Mesenchymal stem cell (in vitro differentiated cells and primary cell): ENCODE measurements at regions not wholly inside any gene's neighbourhood (a gene's known extent, or its start where the extent isn't known, plus 50 kb on each side); places are given as distances from the start of the nearest gene placed in this dataset.

Experiments
- DNase-seq: peaks from one replicate; pipeline ENCODE4 v3.0.0-alpha.2; 2013
- H2AFZ ChIP-seq: one replicate; pipeline ENCODE4 v1.6.1; 2013; ENCODE audit warnings: low read depth, mild to moderate bottlenecking, control low read depth, inconsistent platforms, low read length, moderate library complexity
- H2AK5ac ChIP-seq: 2 replicates; pipeline ENCODE4 v1.6.1; 2013; ENCODE audit warnings: low read length, moderate library complexity, mild to moderate bottlenecking, inconsistent platforms; ENCODE audit not compliant: severe bottlenecking
- H2BK120ac ChIP-seq: one replicate; pipeline ENCODE4 v1.6.1; 2013; ENCODE audit warnings: low read depth, mild to moderate bottlenecking, inconsistent platforms, low read length, moderate library complexity
- H2BK12ac ChIP-seq, 2 experiments: one replicate each; pipeline ENCODE4 v1.6.1; 2013; ENCODE audit warnings: inconsistent platforms in 2 of 2, low read length in 2 of 2, mild to moderate bottlenecking in 2 of 2, moderate library complexity in 2 of 2, control low read depth in 1 of 2
- H2BK15ac ChIP-seq: one replicate; pipeline ENCODE4 v1.6.1; 2013; ENCODE audit warnings: mild to moderate bottlenecking, low read depth, inconsistent platforms; ENCODE audit not compliant: poor library complexity, severe bottlenecking
- H2BK5ac ChIP-seq: 2 replicates; pipeline ENCODE4 v1.6.1; 2013; ENCODE audit warnings: low read depth, mild to moderate bottlenecking, low read length, control low read depth, inconsistent platforms; ENCODE audit not compliant: poor library complexity, severe bottlenecking
- H3K14ac ChIP-seq, 2 experiments: one replicate each; pipeline ENCODE4 v1.6.1; 2013; ENCODE audit warnings: inconsistent platforms in 2 of 2, low read length in 2 of 2, control low read depth in 1 of 2, mild to moderate bottlenecking in 1 of 2, moderate library complexity in 1 of 2
- H3K18ac ChIP-seq, 2 experiments: one replicate each; pipeline ENCODE4 v1.6.1; 2013; ENCODE audit warnings: inconsistent platforms in 2 of 2, low read length in 2 of 2, control low read depth in 1 of 2, low read depth in 1 of 2, mild to moderate bottlenecking in 1 of 2
- H3K23ac ChIP-seq, 2 experiments: one replicate each; pipeline ENCODE4 v1.6.1; 2013; ENCODE audit warnings: inconsistent platforms in 2 of 2, low read length in 2 of 2, mild to moderate bottlenecking in 2 of 2, moderate library complexity in 2 of 2, control low read depth in 1 of 2
- H3K27ac ChIP-seq: 2 replicates; pipeline ENCODE4 v1.5.1; 2013; ENCODE audit warnings: mild to moderate bottlenecking, moderate library complexity, low read length, control low read depth, inconsistent platforms; ENCODE audit not compliant: poor library complexity, severe bottlenecking
- H3K27me3 ChIP-seq, 2 experiments: 2 replicates each; pipeline versions ENCODE4 v1.6.1 to v1.7.0; 2013; ENCODE audit warnings: low read length in 2 of 2, mild to moderate bottlenecking in 2 of 2, moderate library complexity in 2 of 2, control low read depth in 1 of 2, inconsistent platforms in 1 of 2; ENCODE audit not compliant: control insufficient read depth in 1 of 2, insufficient read depth in 1 of 2
- H3K36me3 ChIP-seq, 2 experiments: 2 replicates each; pipeline versions ENCODE4 v1.6.1 to v1.7.0; 2013; ENCODE audit warnings: low read length in 2 of 2, control low read depth in 1 of 2, inconsistent platforms in 1 of 2, low read depth in 1 of 2, mild to moderate bottlenecking in 1 of 2; ENCODE audit not compliant: insufficient read depth in 2 of 2, control insufficient read depth in 1 of 2
- H3K4ac ChIP-seq, 2 experiments: one replicate each; pipeline ENCODE4 v1.6.1; 2013; ENCODE audit warnings: inconsistent platforms in 2 of 2, low read length in 2 of 2, mild to moderate bottlenecking in 2 of 2, moderate library complexity in 2 of 2, control low read depth in 1 of 2, low read depth in 1 of 2
- H3K4me1 ChIP-seq: 2 replicates; pipeline ENCODE4 v1.6.1; 2013; ENCODE audit warnings: low read depth, low read length, control low read depth; ENCODE audit not compliant: control insufficient read depth, insufficient read depth
- H3K4me2 ChIP-seq: 2 replicates; pipeline ENCODE4 v1.6.1; 2013; ENCODE audit warnings: low read length, mild to moderate bottlenecking, inconsistent platforms; ENCODE audit not compliant: poor library complexity, severe bottlenecking
- H3K4me3 ChIP-seq, 2 experiments: 2 replicates each; pipeline versions ENCODE4 v1.5.1 to v1.7.0; 2013; ENCODE audit warnings: low read length in 2 of 2, mild to moderate bottlenecking in 2 of 2, control low read depth in 1 of 2, low read depth in 1 of 2; ENCODE audit not compliant: insufficient read depth in 1 of 2
- H3K79me1 ChIP-seq: replicated peaks from 2 replicates; pipeline ENCODE4 v1.6.1; 2013; ENCODE audit warnings: mild to moderate bottlenecking, control low read depth, low read length, inconsistent platforms; ENCODE audit not compliant: poor library complexity, severe bottlenecking
- H3K9ac ChIP-seq: 2 replicates; pipeline ENCODE4 v1.7.0; 2013; ENCODE audit warnings: mild to moderate bottlenecking, low read length, moderate library complexity
- H3K9me3 ChIP-seq: 2 replicates; pipeline ENCODE4 v1.7.0; 2013; ENCODE audit warnings: mild to moderate bottlenecking, low read length; ENCODE audit not compliant: control insufficient read depth
- H4K8ac ChIP-seq: one replicate; pipeline ENCODE4 v1.6.1; 2013; ENCODE audit warnings: inconsistent platforms, mild to moderate bottlenecking, low read length, moderate library complexity
- H4K91ac ChIP-seq: one replicate; pipeline ENCODE4 v1.6.1; 2013; ENCODE audit warnings: mild to moderate bottlenecking, low read length, inconsistent platforms
- WGBS: methylation state at CpG from one replicate; pipeline ENCODE4 v1.1.7; 2013; ENCODE audit warnings: mixed read lengths; 5-methylcytosine and 5-hydroxymethylcytosine counted together

DNA sequence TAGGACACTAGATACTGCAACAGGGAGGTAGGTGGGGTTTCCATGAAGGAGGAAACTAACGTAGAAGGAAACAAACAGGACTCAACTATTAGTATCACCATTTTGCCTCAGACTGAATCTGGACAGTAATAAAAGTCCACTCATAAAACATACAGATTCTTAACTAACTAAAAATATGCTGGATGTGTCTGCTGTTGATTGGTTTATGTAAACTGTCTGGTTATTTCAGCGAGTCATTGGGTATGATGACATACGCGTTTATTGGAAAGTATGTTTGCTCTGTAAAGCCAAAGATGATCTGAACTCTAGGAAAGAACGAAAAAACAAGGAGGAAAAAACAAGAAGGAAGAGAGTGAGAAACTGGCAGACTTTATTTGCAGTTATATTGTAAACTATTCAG, 1816.1 kb upstream of the LRRTM1 start:
- 76% methylated on average over 4 of the region's 5 CpGs for WGBS
- H4K91ac ChIP-seq: no peak overlapping the region

DNA sequence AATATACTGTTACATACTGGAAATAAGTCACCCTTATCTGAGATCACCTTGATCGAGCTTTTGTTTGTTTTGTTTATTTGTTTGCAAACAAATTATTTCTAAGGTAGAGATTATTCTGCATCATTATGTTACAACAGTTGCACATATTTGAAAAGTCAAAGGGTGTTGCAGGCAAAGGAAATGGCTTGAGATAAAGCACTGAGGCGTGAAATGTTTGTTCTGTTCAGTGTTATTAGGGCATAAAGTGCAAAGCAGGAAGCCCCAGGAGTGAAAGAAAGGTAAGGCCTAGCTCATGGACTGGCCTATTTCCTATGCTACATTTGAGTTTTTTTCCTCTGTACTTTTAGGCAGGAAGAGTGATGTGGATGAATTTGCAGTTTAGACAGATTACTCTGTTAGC, 1815.6 kb upstream of the LRRTM1 start:
- 60% methylated on average over 1 of the region's 2 CpGs for WGBS
- no peak overlapping the region for H2BK120ac ChIP-seq
- H3K9ac ChIP-seq: no peak overlapping the region
- H3K79me1 ChIP-seq: no peaks in the 10 kb centered on the region
- H3K14ac ChIP-seq: no peak overlapping the region
- H3K23ac ChIP-seq: no peak overlapping the region
- H2AFZ ChIP-seq: no peak overlapping the region
- no peak overlapping the region for H4K91ac ChIP-seq
- no peaks in the 10 kb centered on the region for H3K36me3 ChIP-seq
- H2BK5ac ChIP-seq: no peak overlapping the region
- no peak overlapping the region for H3K4me2 ChIP-seq
- no peak overlapping the region for H3K18ac ChIP-seq
- no peak overlapping the region for H3K4ac ChIP-seq
- no peaks in the 10 kb centered on the region for H3K4me1 ChIP-seq
- H2BK12ac ChIP-seq: no peak overlapping the region
- H4K8ac ChIP-seq: no peak overlapping the region
- no peak overlapping the region for H2AK5ac ChIP-seq
- H3K4me3 ChIP-seq: no peak overlapping the region
- DNase-seq: no peak
- no peak overlapping the region for H3K27ac ChIP-seq
- no peaks in the 10 kb centered on the region for H3K27me3 ChIP-seq
- H2BK15ac ChIP-seq: no peak overlapping the region
- peaks cover 3% of the 10 kb centered on the region for H3K9me3 ChIP-seq

More for the DNA sequence above, 1816.1 kb upstream of the LRRTM1 start:
- no peak overlapping the region for H3K23ac ChIP-seq
- no peak overlapping the region for H2AFZ ChIP-seq
- H2AK5ac ChIP-seq: no peak overlapping the region
- H3K4me1 ChIP-seq: no peaks in the 10 kb centered on the region
- no peak overlapping the region for H2BK5ac ChIP-seq
- no peak overlapping the region for H3K18ac ChIP-seq
- H2BK12ac ChIP-seq: no peak overlapping the region
- H2BK120ac ChIP-seq: no peak overlapping the region
- no peaks in the 10 kb centered on the region for H3K36me3 ChIP-seq
- H3K27me3 ChIP-seq: no peaks in the 10 kb centered on the region
- no peak overlapping the region for H3K4me2 ChIP-seq
- H2BK15ac ChIP-seq: no peak overlapping the region
- no peaks in the 10 kb centered on the region for H3K79me1 ChIP-seq
- no peak overlapping the region for H4K8ac ChIP-seq
- DNase-seq: no peak
- H3K4me3 ChIP-seq: no peak overlapping the region
- H3K4ac ChIP-seq: no peak overlapping the region
- no peak overlapping the region for H3K27ac ChIP-seq
- no peak overlapping the region for H3K9ac ChIP-seq
- no peak overlapping the region for H3K14ac ChIP-seq
- H3K9me3 ChIP-seq: peaks cover 3% of the 10 kb centered on the region

DNA sequence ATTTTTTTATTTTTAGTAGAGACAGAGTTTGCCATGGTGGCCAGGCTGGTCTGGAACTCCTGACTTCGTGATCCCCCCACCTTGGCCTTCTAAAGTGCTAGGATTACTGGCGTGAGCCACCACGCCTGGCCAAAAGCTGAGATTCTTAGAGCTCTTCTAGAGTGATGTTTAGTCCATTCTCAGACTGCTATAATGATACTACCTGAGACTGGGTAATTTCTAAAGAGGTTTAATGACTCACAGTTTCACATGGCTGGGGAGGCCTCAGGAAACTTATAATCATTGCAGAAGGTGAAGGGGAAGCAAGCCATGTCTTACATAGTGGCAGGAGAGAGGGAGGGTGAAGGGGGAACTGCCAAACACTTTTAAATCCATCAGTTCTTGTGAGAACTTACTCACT, 1804.9 kb upstream of the LRRTM1 start:
- H3K79me1 ChIP-seq: no peaks in the 10 kb centered on the region
- no peak overlapping the region for H3K4ac ChIP-seq
- no peak overlapping the region for H2BK12ac ChIP-seq
- H3K23ac ChIP-seq: no peak overlapping the region
- H3K4me3 ChIP-seq: no peak overlapping the region
- no peak overlapping the region for H3K4me2 ChIP-seq
- H3K36me3 ChIP-seq: no peaks in the 10 kb centered on the region
- peaks cover 15% of the 10 kb centered on the region for H3K9me3 ChIP-seq
- no peak overlapping the region for H3K18ac ChIP-seq
- H2BK120ac ChIP-seq: no peak overlapping the region
- H2BK15ac ChIP-seq: no peak overlapping the region
- WGBS: 69% methylated on average over 3 of the region's 3 CpGs
- no peaks in the 10 kb centered on the region for H3K4me1 ChIP-seq
- H2AK5ac ChIP-seq: no peak overlapping the region
- no peak overlapping the region for H2BK5ac ChIP-seq
- H4K8ac ChIP-seq: no peak overlapping the region
- no peak for DNase-seq
- no peaks in the 10 kb centered on the region for H3K27me3 ChIP-seq
- no peak overlapping the region for H3K27ac ChIP-seq
- no peak overlapping the region for H4K91ac ChIP-seq
- H2AFZ ChIP-seq: no peak overlapping the region
- no peak overlapping the region for H3K9ac ChIP-seq
- H3K14ac ChIP-seq: no peak overlapping the region

DNA sequence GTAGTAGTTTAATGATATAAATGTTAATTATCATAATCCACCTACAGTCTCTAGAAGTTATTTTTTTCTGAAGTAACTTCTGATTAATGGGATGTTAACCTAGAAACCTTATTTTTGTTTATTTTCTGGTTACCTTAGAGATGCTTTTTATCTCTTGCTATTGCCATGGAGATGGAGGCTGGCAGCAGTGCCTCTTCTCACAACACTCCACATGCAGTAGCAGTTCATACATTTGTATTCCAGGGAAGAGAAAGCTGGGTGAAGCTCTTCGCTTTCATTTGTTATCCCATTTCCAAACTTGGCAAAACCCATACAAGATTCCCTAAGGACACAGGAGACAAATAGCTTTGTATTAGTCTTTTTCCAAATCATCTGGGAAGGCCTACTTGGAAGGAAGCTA, 1794.1 kb upstream of the LRRTM1 start:
- no peak overlapping the region for H3K27ac ChIP-seq
- H3K9me3 ChIP-seq: no peaks in the 10 kb centered on the region
- H2BK120ac ChIP-seq: no peak overlapping the region
- H2BK5ac ChIP-seq: no peak overlapping the region
- no peak overlapping the region for H3K4me2 ChIP-seq
- no peak overlapping the region for H3K4me3 ChIP-seq
- no peaks in the 10 kb centered on the region for H3K79me1 ChIP-seq
- H2BK12ac ChIP-seq: no peak overlapping the region
- H4K8ac ChIP-seq: no peak overlapping the region
- no peak overlapping the region for H4K91ac ChIP-seq
- H3K4me1 ChIP-seq: no peaks in the 10 kb centered on the region
- no peak overlapping the region for H3K9ac ChIP-seq
- H2AK5ac ChIP-seq: no peak overlapping the region
- no peak for DNase-seq
- H3K36me3 ChIP-seq: no peaks in the 10 kb centered on the region
- H3K18ac ChIP-seq: no peak overlapping the region
- no peak overlapping the region for H3K4ac ChIP-seq
- H3K14ac ChIP-seq: no peak overlapping the region
- H2BK15ac ChIP-seq: no peak overlapping the region
- WGBS: 100% methylated on average over 1 of the region's 1 CpG
- no peaks in the 10 kb centered on the region for H3K27me3 ChIP-seq
- no peak overlapping the region for H2AFZ ChIP-seq
- no peak overlapping the region for H3K23ac ChIP-seq
